Naive thymus-derived CD8-positive, alpha-beta T cell (primary cell): ENCODE measurements at regions not wholly inside any gene's neighbourhood (a gene's known extent, or its start where the extent isn't known, plus 50 kb on each side); places are given as distances from the start of the nearest gene placed in this dataset.
"Not testable (repeated sequence)": the region's sequence is repeated elsewhere in the genome, so short reads cannot be mapped to it uniquely, and the experiment has no call there.

Experiments
- ATAC-seq, 2 donors: fragments of 150-1000 bp; cut with Tn5 transposase in 1 of 2; sonication (Bioruptor Pico), chemical (Tn5 transposase) in 1 of 2; 1 replicate in 1 of 2; 2 replicates in 1 of 2; pipeline ENCODE4 v1.10.0; 2021; ENCODE audit warnings: mild to moderate bottlenecking in 2 of 2, moderate library complexity in 2 of 2
- POLR2A ChIA-PET: fragments of 350-600 bp; sonication (Branson Sonifier 250); formaldehyde crosslinking; loops from one replicate; lab custom pipeline; 2021; ENCODE audit warnings: antibody characterized with exemption; lab: Charles Lee
- DNase-seq, 10 donors: peaks; one replicate each; pipeline versions ENCODE4 v3.0.0 to v3.0.0-alpha.2; 2020 to 2022
- H3K27ac Mint-ChIP-seq, 10 donors: one replicate each; pipeline ENCODE4 v1.8.0; 2020 to 2022; ENCODE audit warnings: mild to moderate bottlenecking in 10 of 10, mixed read lengths in 10 of 10, moderate library complexity in 4 of 10, inconsistent platforms in 1 of 10
- H3K27me3 Mint-ChIP-seq, 5 donors: one replicate each; pipeline ENCODE4 v1.8.0; 2021 to 2022; ENCODE audit warnings: mixed read lengths in 5 of 5
- H3K36me3 Mint-ChIP-seq, 3 donors: one replicate each; pipeline ENCODE4 v1.8.0; 2020 to 2022; ENCODE audit warnings: mixed read lengths in 3 of 3, mild to moderate bottlenecking in 2 of 3, inconsistent platforms in 1 of 3
- H3K4me1 Mint-ChIP-seq, 4 donors: one replicate each; pipeline ENCODE4 v1.8.0; 2021 to 2022; ENCODE audit warnings: mixed read lengths in 4 of 4
- H3K4me3 Mint-ChIP-seq, 10 donors: one replicate each; pipeline ENCODE4 v1.8.0; 2020 to 2022; ENCODE audit warnings: mild to moderate bottlenecking in 10 of 10, mixed read lengths in 10 of 10, moderate library complexity in 6 of 10, inconsistent platforms in 1 of 10
- H3K9me3 Mint-ChIP-seq, 9 donors: one replicate each; pipeline ENCODE4 v1.8.0; 2020 to 2022; ENCODE audit warnings: mixed read lengths in 9 of 9, mild to moderate bottlenecking in 3 of 9, inconsistent platforms in 1 of 9, moderate library complexity in 1 of 9

- H3K27me3 Mint-ChIP-seq, H3K36me3 Mint-ChIP-seq, POLR2A ChIA-PET, H3K4me3 Mint-ChIP-seq, H3K4me1 Mint-ChIP-seq, DNase-seq, H3K9me3 Mint-ChIP-seq, H3K27ac Mint-ChIP-seq, ATAC-seq: not testable (repeated sequence)
These were observed 116.9 kb downstream of the SRGAP2 start for GRCh38 chr1:206320227-206320626.

GRCh38 chr1:206326159-206326939, 123.0 kb downstream of the SRGAP2 start:
- H3K9me3 Mint-ChIP-seq, H3K36me3 Mint-ChIP-seq, ATAC-seq, POLR2A ChIA-PET, H3K27me3 Mint-ChIP-seq, H3K4me1 Mint-ChIP-seq, H3K27ac Mint-ChIP-seq, H3K4me3 Mint-ChIP-seq, DNase-seq: not testable (repeated sequence)

GRCh38 chr1:206331597-206331996, 128.3 kb downstream of the SRGAP2 start:
- POLR2A ChIA-PET, H3K36me3 Mint-ChIP-seq, H3K27me3 Mint-ChIP-seq: not testable (repeated sequence)

GRCh38 chr1:206333316-206333715, 130.0 kb downstream of the SRGAP2 start:
- H3K9me3 Mint-ChIP-seq, H3K27me3 Mint-ChIP-seq, ATAC-seq, POLR2A ChIA-PET, H3K36me3 Mint-ChIP-seq, DNase-seq, H3K4me3 Mint-ChIP-seq, H3K27ac Mint-ChIP-seq, H3K4me1 Mint-ChIP-seq: not testable (repeated sequence)

More at GRCh38 chr1:206331597-206331996, 128.3 kb downstream of the SRGAP2 start:
- H3K4me1 Mint-ChIP-seq, H3K27ac Mint-ChIP-seq, DNase-seq, H3K4me3 Mint-ChIP-seq, ATAC-seq, H3K9me3 Mint-ChIP-seq: not testable (repeated sequence)

- POLR2A ChIA-PET, H3K4me3 Mint-ChIP-seq: not testable (repeated sequence)
These were observed 130.6 kb downstream of the SRGAP2 start for GRCh38 chr1:206333897-206334296.

GRCh38 chr1:206334481-206334880, 131.1 kb downstream of the SRGAP2 start:
- DNase-seq, H3K27ac Mint-ChIP-seq, H3K4me1 Mint-ChIP-seq, H3K4me3 Mint-ChIP-seq, H3K27me3 Mint-ChIP-seq, ATAC-seq, POLR2A ChIA-PET, H3K36me3 Mint-ChIP-seq, H3K9me3 Mint-ChIP-seq: not testable (repeated sequence)

More at GRCh38 chr1:206333897-206334296, 130.6 kb downstream of the SRGAP2 start:
- not testable (repeated sequence) for ATAC-seq, H3K27me3 Mint-ChIP-seq, H3K4me1 Mint-ChIP-seq, H3K9me3 Mint-ChIP-seq, H3K36me3 Mint-ChIP-seq, DNase-seq
- H3K27ac Mint-ChIP-seq, result peak overlapping the region in 1 of 10 donors; percentile 2

- POLR2A ChIA-PET, DNase-seq, ATAC-seq, H3K36me3 Mint-ChIP-seq, H3K9me3 Mint-ChIP-seq, H3K27ac Mint-ChIP-seq, H3K4me1 Mint-ChIP-seq, H3K4me3 Mint-ChIP-seq, H3K27me3 Mint-ChIP-seq: not testable (repeated sequence)
These were observed 131.8 kb downstream of the SRGAP2 start for GRCh38 chr1:206335162-206335561.

- DNase-seq, H3K9me3 Mint-ChIP-seq, POLR2A ChIA-PET, H3K4me1 Mint-ChIP-seq, ATAC-seq, H3K4me3 Mint-ChIP-seq, H3K27me3 Mint-ChIP-seq, H3K27ac Mint-ChIP-seq, H3K36me3 Mint-ChIP-seq: not testable (repeated sequence)
These were observed 132.8 kb downstream of the SRGAP2 start for GRCh38 chr1:206335875-206336846.

GRCh38 chr1:206337024-206337423, 133.3 kb upstream of the IKBKE start:
- ATAC-seq, H3K27ac Mint-ChIP-seq, DNase-seq, H3K4me3 Mint-ChIP-seq, H3K9me3 Mint-ChIP-seq, H3K36me3 Mint-ChIP-seq, H3K27me3 Mint-ChIP-seq, POLR2A ChIA-PET, H3K4me1 Mint-ChIP-seq: not testable (repeated sequence)

GRCh38 chr1:206350493-206351275, 119.6 kb upstream of the IKBKE start:
- peak in 1 of 2 donors; percentile 59 for ATAC-seq
- H3K9me3 Mint-ChIP-seq, H3K4me1 Mint-ChIP-seq, DNase-seq, H3K27ac Mint-ChIP-seq, H3K36me3 Mint-ChIP-seq, H3K4me3 Mint-ChIP-seq, H3K27me3 Mint-ChIP-seq, POLR2A ChIA-PET: not testable (repeated sequence)

- H3K36me3 Mint-ChIP-seq, ATAC-seq, H3K27ac Mint-ChIP-seq, H3K9me3 Mint-ChIP-seq, H3K4me3 Mint-ChIP-seq, DNase-seq, H3K27me3 Mint-ChIP-seq, POLR2A ChIA-PET, H3K4me1 Mint-ChIP-seq: not testable (repeated sequence)
These were observed 118.8 kb upstream of the IKBKE start for GRCh38 chr1:206351276-206352052.

- H3K27ac Mint-ChIP-seq, H3K27me3 Mint-ChIP-seq, DNase-seq, H3K9me3 Mint-ChIP-seq, H3K36me3 Mint-ChIP-seq, POLR2A ChIA-PET, H3K4me3 Mint-ChIP-seq, H3K4me1 Mint-ChIP-seq, ATAC-seq: not testable (repeated sequence)
These were observed 114.0 kb upstream of the IKBKE start for GRCh38 chr1:206356310-206356709.
